GM21723 (cell line): ENCODE measurements at regions not wholly inside any gene's neighbourhood (a gene's known extent, or its start where the extent isn't known, plus 50 kb on each side); places are given as distances from the start of the nearest gene placed in this dataset.

Experiments
- ATAC-seq: cut with Tn5 transposase; IDR thresholded peaks from one replicate; pipeline ENCODE4 v1.9.1; 2021; ENCODE audit warnings: mild to moderate bottlenecking, moderate library complexity; ENCODE audit not compliant: unreplicated experiment

GRCh38 chr21:35905096-35905962 lies 155.0 kb downstream of the SETD4 start:
- no peak for ATAC-seq

- ATAC-seq = no peak
Observed at GRCh38 chr21:35900539-35900938, 159.8 kb downstream of the SETD4 start.

DNA sequence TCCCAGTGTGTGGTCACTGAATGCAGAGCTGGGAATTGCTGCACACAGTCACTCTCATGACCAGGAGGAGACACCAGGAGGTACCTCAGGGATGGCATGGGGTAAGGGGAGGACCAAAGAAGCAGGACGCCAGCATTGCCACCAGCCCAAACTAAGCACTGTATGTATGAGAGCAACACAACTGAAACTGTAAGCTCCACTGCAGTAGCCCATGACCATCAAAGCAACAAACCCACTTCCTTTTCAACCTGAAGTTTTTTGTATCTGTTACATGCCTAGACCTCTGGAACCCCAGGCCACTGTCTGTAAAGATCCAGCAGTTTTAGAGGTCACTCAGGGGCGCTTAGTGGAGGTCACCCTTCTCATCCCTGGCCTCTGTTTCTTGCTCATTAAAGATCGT lies 164.3 kb downstream of the SETD4 start:
- ATAC-seq = peak; percentile 57

- ATAC-seq = no peak
Observed at GRCh38 chr21:35895598-35895997, 164.7 kb downstream of the SETD4 start.

DNA sequence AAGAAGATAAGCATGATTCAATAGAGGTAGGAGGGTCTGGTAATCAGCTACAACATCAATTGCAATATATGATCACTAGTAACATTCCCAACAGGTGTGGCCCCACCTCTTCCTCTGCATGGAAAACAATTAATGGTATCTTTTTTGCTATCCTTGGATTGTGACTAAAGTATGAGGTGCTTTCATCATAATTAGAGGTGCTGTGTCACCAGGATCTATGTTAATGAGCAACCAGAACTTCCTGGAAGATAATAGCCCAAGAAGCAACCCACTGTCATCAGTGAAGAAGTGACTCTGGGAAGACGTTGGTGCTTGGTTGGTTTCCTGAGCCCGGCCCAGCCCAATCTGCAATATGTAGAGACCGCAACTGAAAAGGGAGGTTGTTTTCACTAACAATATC lies 167.2 kb downstream of the SETD4 start:
- ATAC-seq = no peak

GRCh38 chr21:35886887-35887286 lies 173.4 kb downstream of the SETD4 start:
- ATAC-seq = no peak

- ATAC-seq = no peak
Observed at GRCh38 chr21:35885942-35886541, 174.3 kb downstream of the SETD4 start.

DNA sequence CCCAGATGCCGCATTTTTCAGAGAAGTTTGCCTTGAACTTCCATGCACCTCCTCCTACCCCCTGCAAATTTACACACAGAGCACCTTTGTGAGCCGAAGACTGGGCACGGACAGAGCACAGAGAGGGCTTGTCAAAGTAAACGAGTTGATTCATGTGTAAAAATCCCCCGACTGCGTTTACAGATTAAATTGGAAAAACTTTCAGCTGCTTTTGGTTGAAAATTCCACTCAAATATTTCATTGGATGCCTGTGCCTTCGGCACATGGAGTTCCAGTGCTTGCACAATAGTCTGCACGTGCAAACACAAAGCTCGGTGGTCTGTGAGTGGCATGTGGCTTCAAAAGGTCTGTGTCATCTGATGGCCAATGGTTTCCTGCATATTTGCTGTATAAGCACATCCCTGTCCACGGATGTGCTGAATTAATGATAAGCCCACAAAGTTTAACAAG lies 177.5 kb downstream of the SETD4 start:
- no peak for ATAC-seq

- ATAC-seq = no peak
Observed at GRCh38 chr21:35873441-35873840, 186.9 kb downstream of the SETD4 start.

DNA sequence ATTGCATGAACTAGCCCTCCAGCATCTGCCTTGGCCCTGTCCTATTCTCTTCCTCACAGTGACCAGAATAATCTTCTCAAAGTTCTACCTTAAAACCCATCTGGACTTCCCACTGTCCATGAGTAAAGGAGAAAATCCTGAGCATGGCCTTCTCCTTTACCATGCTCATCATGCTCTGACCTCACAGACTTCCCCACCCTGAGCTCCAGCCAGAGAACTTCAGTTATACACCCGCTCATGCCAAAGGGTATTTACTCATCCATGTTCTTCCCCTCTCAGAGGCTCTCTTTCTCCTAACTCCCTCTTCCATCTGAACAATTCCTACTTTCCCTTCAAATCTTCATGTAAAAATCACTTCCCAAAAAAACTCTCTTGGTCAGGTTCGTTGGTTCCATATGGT lies 188.4 kb downstream of the SETD4 start:
- ATAC-seq = no peak

- ATAC-seq = no peak
Observed at GRCh38 chr21:35868869-35869223, 191.5 kb downstream of the SETD4 start.

GRCh38 chr21:35868005-35868868 lies 192.1 kb downstream of the SETD4 start:
- no peak for ATAC-seq

GRCh38 chr21:35864039-35864438 lies 196.3 kb downstream of the SETD4 start:
- no peak for ATAC-seq

- ATAC-seq = no peak
Observed at GRCh38 chr21:35862969-35863368, 197.4 kb downstream of the SETD4 start.

DNA sequence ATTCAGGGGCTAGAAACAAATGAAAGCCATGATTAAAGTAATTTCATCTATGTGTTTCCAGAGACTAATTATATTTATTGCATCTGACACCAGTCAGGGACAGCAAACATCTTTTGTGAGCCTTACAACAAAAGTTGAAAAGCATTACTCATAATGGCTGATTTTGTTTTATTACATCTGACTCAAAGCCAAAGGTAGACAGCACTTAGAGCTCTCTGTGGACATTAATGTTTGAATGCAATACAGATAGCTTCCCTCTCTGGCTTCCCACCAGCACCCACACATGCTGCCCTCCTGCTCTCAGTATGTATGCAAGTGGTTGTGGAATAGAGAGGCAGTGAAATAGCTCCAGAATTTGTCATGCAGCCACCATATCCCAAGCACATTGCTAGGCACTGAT lies 198.7 kb downstream of the SETD4 start:
- no peak for ATAC-seq

- no peak for ATAC-seq
Observed at GRCh38 chr21:35860189-35860869, 200.0 kb downstream of the SETD4 start.

DNA sequence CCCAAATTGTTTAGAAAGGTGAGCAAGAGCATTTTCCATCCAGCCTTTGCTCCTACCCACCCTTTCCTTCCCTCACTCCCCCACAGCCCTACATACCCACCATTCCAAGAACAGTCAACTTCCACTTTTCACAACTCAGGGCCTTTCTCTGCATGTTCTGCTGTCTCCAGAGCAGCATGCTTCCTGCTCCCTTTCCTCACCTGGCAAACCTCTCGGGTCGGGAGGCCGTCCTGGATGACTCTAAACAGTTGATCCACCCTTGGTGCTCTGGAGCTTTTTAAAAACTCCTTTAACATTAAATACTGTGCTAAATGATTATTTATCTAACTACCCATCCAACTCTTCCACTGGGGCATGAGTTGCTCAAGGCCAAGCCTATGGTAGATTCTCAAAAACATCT lies 200.6 kb downstream of the SETD4 start:
- no peak for ATAC-seq

- ATAC-seq = no peak
Observed at GRCh38 chr21:35857095-35857494, 203.2 kb downstream of the SETD4 start.

DNA sequence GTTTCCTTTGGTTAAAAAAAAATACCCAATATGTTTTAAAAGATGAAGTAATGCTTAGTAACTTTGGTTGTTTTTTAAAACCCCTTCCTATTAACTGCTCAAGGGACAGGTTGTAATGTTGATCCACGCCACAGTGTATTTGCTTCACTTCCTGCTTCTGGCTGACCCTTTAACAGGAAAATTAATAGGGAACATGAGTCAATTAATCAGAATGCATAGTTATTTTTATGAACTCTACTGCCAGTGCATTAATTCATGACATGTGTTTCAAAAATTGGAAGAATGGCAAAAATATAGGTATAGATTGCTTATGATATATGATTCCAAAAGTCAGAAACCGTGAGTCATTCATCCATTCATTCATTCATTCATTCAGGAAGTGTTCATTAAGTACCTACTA lies 204.8 kb downstream of the SETD4 start:
- ATAC-seq = no peak

- ATAC-seq = no peak
Observed at GRCh38 chr21:35854281-35854680, 206.0 kb downstream of the SETD4 start.
